Sigmoid colon (tissue), 6 donors: ENCODE measurements at regions not wholly inside any gene's neighbourhood (a gene's known extent, or its start where the extent isn't known, plus 50 kb on each side); places are given as distances from the start of the nearest gene placed in this dataset.

ENCODE experiments used
- DNase-seq: peaks from one replicate; pipeline ENCODE4 v3.0.0-alpha.2; 2019
- H3K27ac ChIP-seq, 4 donors: fragments of 200-600 bp; sonication (generic); one replicate each; pipeline ENCODE4 v1.5.1; 2016 to 2019; ENCODE audit warnings: mild to moderate bottlenecking in 1 of 4
- H3K27me3 ChIP-seq, 3 donors: fragments of 200-600 bp; sonication (generic); one replicate each; pipeline ENCODE4 v1.5.1; 2019; ENCODE audit warnings: mild to moderate bottlenecking in 1 of 3
- H3K36me3 ChIP-seq, 4 donors: fragments of 200-600 bp; sonication (generic); one replicate each; pipeline ENCODE4 v1.5.1; 2016 to 2019
- H3K4me1 ChIP-seq, 4 donors: fragments of 200-600 bp; sonication (generic); one replicate each; pipeline ENCODE4 v1.5.1; 2017 to 2019
- H3K4me3 ChIP-seq, 4 donors: fragments of 200-600 bp; sonication (generic); one replicate each; pipeline ENCODE4 v1.5.1; 2017 to 2019; ENCODE audit warnings: mild to moderate bottlenecking in 2 of 4, moderate library complexity in 1 of 4
- H3K9me3 ChIP-seq, 4 donors: fragments of 200-600 bp in 3 of 4; sonication (generic) in 3 of 4; one replicate each; pipeline versions ENCODE4 v1.5.1 to v1.6.1; 2013 to 2019
- EP300 ChIP-seq, 4 donors: sonication (generic); formaldehyde crosslinking; IDR thresholded peaks; one replicate each; pipeline ENCODE4 v1.6.1; 2017; ENCODE audit warnings: antibody characterized with exemption in 4 of 4
- POLR2A ChIP-seq, 2 donors: fragments of 450-650 bp; IDR thresholded peaks; one replicate each; pipeline ENCODE4 v1.6.1; 2016; ENCODE audit warnings: antibody characterized with exemption in 2 of 2, mild to moderate bottlenecking in 2 of 2, moderate library complexity in 2 of 2
- POLR2AphosphoS5 ChIP-seq, 4 donors: sonication (generic); formaldehyde crosslinking; IDR thresholded peaks; one replicate each; pipeline ENCODE4 v1.6.1; 2017; ENCODE audit warnings: antibody characterized with exemption in 4 of 4
- WGBS, 2 donors: extraction: QIAGEN DNeasy Blood & Tissue Kit; methylation state at CpG; one replicate each; pipeline ENCODE4 v1.1.7; 2013; 5-methylcytosine and 5-hydroxymethylcytosine counted together
- intact Hi-C: fragments of 100-400 bp; cut with DNase I; formaldehyde crosslinking; loops from one replicate; pipeline ENCODE4 v1.15.1; 2023
- TF ChIP-seq, protein P1 (sequence below), 4 experiments: fragments of 450-650 bp in 3 of 4; fragments of 200-600 bp in 1 of 4; IDR thresholded peaks; one replicate each; pipeline ENCODE4 v1.5.1; 2016 to 2019; ENCODE audit warnings: antibody characterized with exemption in 4 of 4, mild to moderate bottlenecking in 3 of 4, moderate library complexity in 2 of 4
- donor health status: healthy with polysubstance abuse.
- donor health status: healthy.

DNA sequence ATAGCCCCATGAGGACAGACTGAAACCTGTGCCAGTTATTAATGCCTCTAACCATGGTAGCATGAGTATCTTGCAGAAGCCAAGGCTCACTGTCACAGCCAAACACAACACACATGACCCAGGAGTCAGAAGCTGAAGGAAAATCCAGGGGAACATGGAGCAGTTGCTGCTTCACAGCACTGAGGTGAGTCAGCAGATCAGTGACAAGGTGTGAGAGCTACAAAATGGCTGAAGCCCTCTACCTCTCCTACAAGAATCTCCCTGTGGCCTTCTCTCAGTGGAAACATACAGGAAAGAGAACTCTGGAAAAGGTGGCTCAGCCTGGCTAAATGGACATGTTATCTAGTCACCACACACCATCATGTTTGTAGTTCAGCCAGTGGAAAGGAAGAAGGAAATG lies 93.5 kb downstream of the NAB1 start:
- no peaks in the 10 kb centered on the region for H3K27me3 ChIP-seq
- no peak overlapping the region for H3K27ac ChIP-seq
- no peak overlapping the region for H3K4me3 ChIP-seq
- H3K9me3 ChIP-seq, result no peaks in the 10 kb centered on the region
- intact Hi-C loops, result loop anchor here (10.0 kb wide), 1 partner anchor 1552 kb away; no protein-coding TSS in a partner anchor
- TF ChIP-seq, protein P1, sequence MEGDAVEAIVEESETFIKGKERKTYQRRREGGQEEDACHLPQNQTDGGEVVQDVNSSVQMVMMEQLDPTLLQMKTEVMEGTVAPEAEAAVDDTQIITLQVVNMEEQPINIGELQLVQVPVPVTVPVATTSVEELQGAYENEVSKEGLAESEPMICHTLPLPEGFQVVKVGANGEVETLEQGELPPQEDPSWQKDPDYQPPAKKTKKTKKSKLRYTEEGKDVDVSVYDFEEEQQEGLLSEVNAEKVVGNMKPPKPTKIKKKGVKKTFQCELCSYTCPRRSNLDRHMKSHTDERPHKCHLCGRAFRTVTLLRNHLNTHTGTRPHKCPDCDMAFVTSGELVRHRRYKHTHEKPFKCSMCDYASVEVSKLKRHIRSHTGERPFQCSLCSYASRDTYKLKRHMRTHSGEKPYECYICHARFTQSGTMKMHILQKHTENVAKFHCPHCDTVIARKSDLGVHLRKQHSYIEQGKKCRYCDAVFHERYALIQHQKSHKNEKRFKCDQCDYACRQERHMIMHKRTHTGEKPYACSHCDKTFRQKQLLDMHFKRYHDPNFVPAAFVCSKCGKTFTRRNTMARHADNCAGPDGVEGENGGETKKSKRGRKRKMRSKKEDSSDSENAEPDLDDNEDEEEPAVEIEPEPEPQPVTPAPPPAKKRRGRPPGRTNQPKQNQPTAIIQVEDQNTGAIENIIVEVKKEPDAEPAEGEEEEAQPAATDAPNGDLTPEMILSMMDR (IDR thresholded peaks at IDR 0.05), result no peak
- no peak for TF ChIP-seq POLR2A (IDR thresholded peaks at IDR 0.05)
- TF ChIP-seq POLR2AphosphoS5 (IDR thresholded peaks at IDR 0.05), result no peak
- no peak for TF ChIP-seq EP300 (IDR thresholded peaks at IDR 0.05)
- no peaks in the 10 kb centered on the region for H3K36me3 ChIP-seq
- H3K4me1 ChIP-seq, result no peaks in the 10 kb centered on the region
- DNase-seq, result no peak

DNA sequence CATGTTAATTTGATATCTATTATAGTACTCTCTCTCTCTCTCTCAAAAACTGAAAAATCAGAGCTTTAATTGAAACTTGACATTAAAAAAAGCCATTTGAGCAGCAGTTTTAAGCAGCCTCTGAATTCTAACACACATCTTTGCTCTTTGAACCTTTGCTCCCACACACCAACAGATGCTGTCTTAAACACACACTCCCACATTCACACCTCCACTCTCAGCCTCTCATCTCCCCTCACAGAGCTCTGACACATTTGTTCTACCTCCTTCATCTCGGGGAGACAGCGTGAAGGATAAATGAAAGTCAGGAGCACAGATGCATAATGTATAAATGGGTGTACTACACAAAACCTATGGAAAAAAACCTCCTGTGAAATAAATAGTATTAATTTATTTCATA lies 95.2 kb downstream of the NAB1 start:
- 62 to 67% methylated on average over 2 of the region's 2 CpGs for WGBS, 2 donors

DNA sequence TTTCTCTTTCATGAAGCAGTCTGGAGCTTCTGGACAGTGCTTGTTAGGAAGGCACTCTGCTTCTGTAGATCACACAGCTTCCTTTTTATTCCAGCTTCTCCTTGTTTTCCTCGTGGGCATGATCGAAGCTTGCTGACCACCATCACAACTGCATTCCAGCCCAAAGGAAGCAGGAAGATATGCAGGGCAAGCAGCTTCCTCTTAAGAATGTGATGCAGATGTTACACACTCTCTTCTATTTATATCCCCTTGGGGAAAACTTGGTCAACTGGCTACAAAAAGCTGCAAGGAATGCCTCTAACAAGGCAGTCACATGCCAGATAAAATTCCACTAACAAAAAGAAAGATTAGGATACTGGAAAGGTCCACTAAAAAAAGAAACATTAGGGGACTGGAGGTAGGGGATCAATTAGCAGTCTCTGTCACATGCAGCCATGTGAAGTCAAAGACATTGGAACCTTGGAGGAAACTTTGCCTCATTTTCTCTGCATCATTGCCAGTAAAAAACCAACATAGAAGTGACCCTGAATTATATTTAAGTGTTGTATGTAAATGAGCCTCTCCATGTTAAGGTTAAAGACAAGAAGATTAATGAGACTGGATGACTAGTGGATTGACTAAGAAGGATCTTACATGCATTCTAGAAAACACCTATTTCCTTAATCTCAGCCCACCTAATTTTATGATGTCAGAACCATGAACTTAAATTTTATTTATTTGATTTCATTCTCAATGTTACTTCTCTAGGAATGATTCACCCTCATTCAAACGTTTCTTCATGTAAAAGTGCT lies 98.3 kb downstream of the NAB1 start:
- WGBS, 2 donors, result 55 to 69% methylated on average over 3 of the region's 3 CpGs

More for the DNA sequence above, 95.2 kb downstream of the NAB1 start:
- H3K4me1 ChIP-seq, result no peaks in the 10 kb centered on the region
- no peaks in the 10 kb centered on the region for H3K36me3 ChIP-seq
- TF ChIP-seq POLR2A (IDR thresholded peaks at IDR 0.05), result no peak
- TF ChIP-seq, protein P1 (IDR thresholded peaks at IDR 0.05), result no peak
- no peak for TF ChIP-seq EP300 (IDR thresholded peaks at IDR 0.05)
- TF ChIP-seq POLR2AphosphoS5 (IDR thresholded peaks at IDR 0.05), result no peak
- intact Hi-C loops, result loop anchor here (10.0 kb wide), 1 partner anchor 1551 kb away; no protein-coding TSS in a partner anchor
- no peak overlapping the region for H3K27ac ChIP-seq
- H3K27me3 ChIP-seq, result no peaks in the 10 kb centered on the region
- H3K4me3 ChIP-seq, result no peak overlapping the region
- no peaks in the 10 kb centered on the region for H3K9me3 ChIP-seq
- no peak for DNase-seq

DNA sequence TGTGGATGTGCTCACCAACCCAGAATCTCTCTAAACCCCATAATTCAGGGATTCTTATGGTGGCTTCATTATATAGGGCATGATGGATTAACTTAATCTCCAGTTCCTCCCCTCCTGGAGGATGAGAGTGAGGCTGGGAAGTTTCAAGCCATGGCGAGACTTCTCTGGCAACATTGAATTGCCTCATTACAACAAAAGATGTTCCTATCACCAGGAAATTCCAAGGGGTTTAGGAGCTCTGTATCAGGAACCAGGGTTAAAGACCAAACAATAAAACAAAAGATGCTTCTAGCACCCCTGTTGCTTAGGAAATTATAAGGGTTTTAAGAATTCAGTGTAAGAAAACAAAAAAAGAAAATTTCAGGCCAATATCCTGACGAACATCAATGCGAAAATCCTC lies 100.1 kb downstream of the NAB1 start:
- TF ChIP-seq EP300 (IDR thresholded peaks at IDR 0.05), result no peak
- no peak for TF ChIP-seq POLR2A (IDR thresholded peaks at IDR 0.05)
- TF ChIP-seq POLR2AphosphoS5 (IDR thresholded peaks at IDR 0.05), result no peak
- TF ChIP-seq, protein P1 (IDR thresholded peaks at IDR 0.05), result no peak
- H3K4me3 ChIP-seq, result no peak overlapping the region
- intact Hi-C loops, result loop anchor here (10.0 kb wide), 1 partner anchor 1546 kb away; no protein-coding TSS in a partner anchor
- no peaks in the 10 kb centered on the region for H3K36me3 ChIP-seq
- DNase-seq, result no peak
- no peaks in the 10 kb centered on the region for H3K4me1 ChIP-seq
- H3K27ac ChIP-seq, result no peak overlapping the region
- H3K27me3 ChIP-seq, result no peaks in the 10 kb centered on the region
- WGBS, 2 donors, result 94 to 96% methylated on average over 3 of the region's 3 CpGs
- H3K9me3 ChIP-seq, result no peaks in the 10 kb centered on the region

More for the DNA sequence above, 98.3 kb downstream of the NAB1 start:
- H3K27me3 ChIP-seq, result no peaks in the 10 kb centered on the region
- DNase-seq, result no peak
- TF ChIP-seq POLR2AphosphoS5 (IDR thresholded peaks at IDR 0.05), result no peak
- TF ChIP-seq EP300 (IDR thresholded peaks at IDR 0.05), result no peak
- TF ChIP-seq, protein P1 (IDR thresholded peaks at IDR 0.05), result no peak
- TF ChIP-seq POLR2A (IDR thresholded peaks at IDR 0.05), result no peak
- no peaks in the 10 kb centered on the region for H3K36me3 ChIP-seq
- H3K4me1 ChIP-seq, result no peaks in the 10 kb centered on the region
- H3K27ac ChIP-seq, result no peak overlapping the region
- intact Hi-C loops, result loop anchor here (10.0 kb wide), 1 partner anchor 1548 kb away; no protein-coding TSS in a partner anchor
- H3K4me3 ChIP-seq, result no peak overlapping the region
- no peaks in the 10 kb centered on the region for H3K9me3 ChIP-seq
